GM18870 (cell line): ENCODE measurements at regions not wholly inside any gene's neighbourhood (a gene's known extent, or its start where the extent isn't known, plus 50 kb on each side); places are given as distances from the start of the nearest gene placed in this dataset.

Source experiments
- ATAC-seq: cut with Tn5 transposase; IDR thresholded peaks from one replicate; pipeline ENCODE4 v1.9.1; 2021; ENCODE audit warnings: moderate library complexity; ENCODE audit not compliant: unreplicated experiment

DNA sequence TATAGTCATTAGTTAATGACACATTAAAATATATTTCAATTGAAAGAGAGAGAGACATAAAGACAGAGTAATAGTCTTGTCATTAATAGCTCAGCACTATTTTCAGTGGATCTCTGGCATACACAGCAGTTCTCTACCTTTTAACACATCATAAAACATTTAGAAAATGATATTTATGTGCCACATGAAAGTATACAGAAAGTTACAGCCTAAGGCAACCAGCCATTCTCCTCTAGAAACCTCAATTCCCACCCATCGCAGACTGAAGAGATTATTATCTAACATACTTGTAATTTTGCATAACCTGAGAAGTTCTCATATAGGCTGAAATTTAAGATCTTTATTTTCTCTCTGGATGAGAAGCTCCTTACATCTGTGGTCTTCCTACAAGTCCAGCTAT, 58.7 kb upstream of the FAM83B start:
- ATAC-seq, result no peak
